ENCODE measurements at regions not wholly inside any gene's neighbourhood (a gene's known extent, or its start where the extent isn't known, plus 50 kb on each side); places are given as distances from the start of the nearest gene placed in this dataset.

GRCh38 chr1:61536174-61537108 lies 188.5 kb downstream of the TM2D1 start:
- TF ChIP-seq CTCF (IDR thresholded peaks at IDR 0.05) (no peak), EP300 (IDR thresholded peaks at IDR 0.05) (no peak), POLR2A (IDR thresholded peaks at IDR 0.05) (no peak)

All from upper lobe of left lung (tissue), 4 donors.